SH-SY5Y (cell line): ENCODE measurements at regions not wholly inside any gene's neighbourhood (a gene's known extent, or its start where the extent isn't known, plus 50 kb on each side); places are given as distances from the start of the nearest gene placed in this dataset.

ENCODE experiments used
- GATA2 ChIP-seq: IDR thresholded peaks from 2 replicates; pipeline ENCODE4 v1.6.1; 2011; ENCODE audit warnings: mild to moderate bottlenecking, low read depth, low read length
- GATA3 ChIP-seq: IDR thresholded peaks from 2 replicates; pipeline ENCODE4 v1.6.1; 2011; ENCODE audit warnings: low read depth, mild to moderate bottlenecking, low read length, moderate library complexity

GRCh38 chr4:181468451-181468850 lies 774.8 kb upstream of the TENM3 start:
- TF ChIP-seq GATA3, result no peak
- no peak for TF ChIP-seq GATA2
